ENCODE measurements at regions not wholly inside any gene's neighbourhood (a gene's known extent, or its start where the extent isn't known, plus 50 kb on each side); places are given as distances from the start of the nearest gene placed in this dataset.

DNA sequence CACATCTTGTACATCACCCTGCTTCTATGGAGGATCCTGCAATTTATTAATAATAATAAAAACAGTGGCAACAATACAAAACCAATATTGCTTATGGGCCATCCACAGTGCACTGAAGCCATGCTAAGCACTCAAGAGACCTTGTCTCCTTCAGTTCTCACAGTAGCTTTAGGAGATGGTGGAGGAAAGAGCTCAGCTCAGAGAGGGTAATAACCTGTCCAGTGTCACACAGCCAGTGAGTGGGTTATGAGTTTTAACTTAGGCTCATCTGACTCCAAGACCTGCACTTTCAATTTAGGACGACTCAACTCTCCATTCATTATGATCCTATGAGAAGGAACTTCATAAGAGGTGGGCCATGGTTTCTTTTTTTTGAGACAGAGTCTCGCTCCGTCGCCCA, 347.6 kb upstream of the RUNX1 start:
- no peak overlapping the region for H3K4me3 Mint-ChIP-seq (ENCODE audit: unreplicated experiment)
- H3K9me3 Mint-ChIP-seq (ENCODE audit: unreplicated experiment) = no peaks in the 10 kb centered on the region
- DNase-seq = no peak
- no peak overlapping the region for H3K27ac Mint-ChIP-seq (ENCODE audit: unreplicated experiment)
- peaks cover 4% of the 10 kb centered on the region for H3K27me3 Mint-ChIP-seq (ENCODE audit: unreplicated experiment)
- no peaks in the 10 kb centered on the region for H3K4me1 Mint-ChIP-seq (ENCODE audit: low read depth, unreplicated experiment)
- no peaks in the 10 kb centered on the region for H3K36me3 Mint-ChIP-seq (ENCODE audit: unreplicated experiment)
- TF ChIP-seq CTCF (IDR thresholded peaks at IDR 0.05; ENCODE audit: partially characterized antibody, unreplicated experiment) = no peak

DNA sequence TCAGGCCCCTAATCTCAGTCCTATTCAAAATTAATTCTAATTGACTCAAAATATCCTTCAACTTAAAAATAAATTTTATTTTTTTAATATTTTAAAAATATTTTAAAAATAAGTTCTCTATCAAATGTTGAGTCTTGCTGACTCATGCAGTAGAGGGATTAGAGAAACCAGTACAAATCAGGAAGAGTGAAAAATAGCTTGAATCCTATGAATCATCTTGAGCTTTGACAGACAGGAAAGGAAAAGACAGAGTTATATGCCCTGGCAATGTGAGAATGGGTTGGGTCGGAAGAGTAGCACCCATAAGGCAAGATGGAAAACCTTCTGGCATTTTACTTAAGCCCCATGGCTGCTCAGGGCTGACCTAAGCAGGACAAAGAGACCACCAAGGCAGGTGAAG, 346.6 kb upstream of the RUNX1 start:
- no peak for DNase-seq
- Mint-ChIP-seq H3K27ac (ENCODE audit: unreplicated experiment) (no peak overlapping the region), H3K36me3 (ENCODE audit: unreplicated experiment) (no peaks in the 10 kb centered on the region), H3K4me1 (ENCODE audit: low read depth, unreplicated experiment) (no peaks in the 10 kb centered on the region), H3K27me3 (ENCODE audit: unreplicated experiment) (no peaks in the 10 kb centered on the region), H3K9me3 (ENCODE audit: unreplicated experiment) (no peaks in the 10 kb centered on the region), H3K4me3 (ENCODE audit: unreplicated experiment) (no peak overlapping the region)
- TF ChIP-seq CTCF (IDR thresholded peaks at IDR 0.05; ENCODE audit: partially characterized antibody, unreplicated experiment) = no peak

- Mint-ChIP-seq H3K27me3 (ENCODE audit: unreplicated experiment) (no peaks in the 10 kb centered on the region), H3K4me3 (ENCODE audit: unreplicated experiment) (no peak overlapping the region), H3K4me1 (ENCODE audit: low read depth, unreplicated experiment) (no peaks in the 10 kb centered on the region), H3K27ac (ENCODE audit: unreplicated experiment) (no peak overlapping the region), H3K9me3 (ENCODE audit: unreplicated experiment) (no peaks in the 10 kb centered on the region), H3K36me3 (ENCODE audit: unreplicated experiment) (no peaks in the 10 kb centered on the region)
- TF ChIP-seq CTCF (IDR thresholded peaks at IDR 0.05; ENCODE audit: partially characterized antibody, unreplicated experiment) = no peak
- no peak for DNase-seq
Observed at GRCh38 chr21:35394634-35395369, 345.7 kb upstream of the RUNX1 start.

DNA sequence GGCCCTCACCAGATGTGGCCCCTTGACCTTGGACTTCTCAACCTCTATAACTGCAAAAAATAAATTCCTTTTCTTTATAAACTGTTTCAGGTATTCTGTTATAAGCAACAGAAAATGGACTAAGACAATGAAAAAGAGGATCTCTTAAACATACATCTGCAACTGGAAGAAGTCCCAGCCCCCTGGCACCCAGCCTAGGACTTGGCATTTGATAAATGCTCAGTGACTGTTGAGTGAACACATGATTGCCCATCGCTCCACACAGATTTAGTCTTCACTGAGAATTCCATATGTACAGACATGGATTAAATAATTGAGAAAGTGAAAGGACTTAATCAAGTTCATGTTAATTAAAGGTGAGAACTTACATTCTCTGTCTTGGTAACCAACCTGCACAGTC, 344.9 kb upstream of the RUNX1 start:
- Mint-ChIP-seq H3K36me3 (ENCODE audit: unreplicated experiment) (no peaks in the 10 kb centered on the region), H3K9me3 (ENCODE audit: unreplicated experiment) (no peaks in the 10 kb centered on the region), H3K27ac (ENCODE audit: unreplicated experiment) (no peak overlapping the region), H3K27me3 (ENCODE audit: unreplicated experiment) (no peaks in the 10 kb centered on the region), H3K4me3 (ENCODE audit: unreplicated experiment) (no peak overlapping the region), H3K4me1 (ENCODE audit: low read depth, unreplicated experiment) (no peaks in the 10 kb centered on the region)
- no peak for DNase-seq
- TF ChIP-seq CTCF (IDR thresholded peaks at IDR 0.05; ENCODE audit: partially characterized antibody, unreplicated experiment) = no peak

GRCh38 chr21:35390013-35390776, 341.1 kb upstream of the RUNX1 start:
- Mint-ChIP-seq H3K9me3 (ENCODE audit: unreplicated experiment) (no peaks in the 10 kb centered on the region), H3K27me3 (ENCODE audit: unreplicated experiment) (no peaks in the 10 kb centered on the region), H3K4me3 (ENCODE audit: unreplicated experiment) (no peak overlapping the region), H3K36me3 (ENCODE audit: unreplicated experiment) (no peaks in the 10 kb centered on the region), H3K27ac (ENCODE audit: unreplicated experiment) (no peak overlapping the region), H3K4me1 (ENCODE audit: low read depth, unreplicated experiment) (no peaks in the 10 kb centered on the region)
- no peak for TF ChIP-seq CTCF (IDR thresholded peaks at IDR 0.05; ENCODE audit: partially characterized antibody, unreplicated experiment)
- no peak for DNase-seq
